ENCODE measurements at regions not wholly inside any gene's neighbourhood (a gene's known extent, or its start where the extent isn't known, plus 50 kb on each side); places are given as distances from the start of the nearest gene placed in this dataset.

GRCh38 chr18:2337552-2338141 is 233.7 kb downstream of the METTL4 start:
- TF ChIP-seq ISL1 (CRISPR knock-in tag; IDR thresholded peaks at IDR 0.05) (no peak), BACH2 (CRISPR knock-in tag; IDR thresholded peaks at IDR 0.05; ENCODE audit: borderline replicate concordance) (no peak), ZC3H10 (CRISPR knock-in tag; IDR thresholded peaks at IDR 0.05) (no peak), ZFP3 (CRISPR knock-in tag; IDR thresholded peaks at IDR 0.05) (no peak), ZNF8 (CRISPR knock-in tag; IDR thresholded peaks at IDR 0.05) (no peak), OSR1 (CRISPR knock-in tag; IDR thresholded peaks at IDR 0.05) (no peak), PATZ1 (CRISPR knock-in tag; IDR thresholded peaks at IDR 0.05; ENCODE audit: borderline replicate concordance) (no peak)
- ATAC-seq, result peak; percentile 68

- ATAC-seq, result no peak
- TF ChIP-seq ARNTL (CRISPR knock-in tag; IDR thresholded peaks at IDR 0.05; ENCODE audit: borderline replicate concordance, low read depth), result no peak
- no peak for TF ChIP-seq OSR1 (CRISPR knock-in tag; IDR thresholded peaks at IDR 0.05)
- no peak for TF ChIP-seq TCF4 (CRISPR knock-in tag; IDR thresholded peaks at IDR 0.05; ENCODE audit: borderline replicate concordance)
- no peak for TF ChIP-seq PATZ1 (CRISPR knock-in tag; IDR thresholded peaks at IDR 0.05; ENCODE audit: borderline replicate concordance)
- TF ChIP-seq ZC3H10 (CRISPR knock-in tag; IDR thresholded peaks at IDR 0.05), result no peak
- TF ChIP-seq GLIS3 (CRISPR knock-in tag; IDR thresholded peaks at IDR 0.05), result no peak
- no peak for TF ChIP-seq ZNF565 (CRISPR knock-in tag; conservative IDR thresholded peaks at IDR 0.05; ENCODE audit: low read depth)
- no peak for TF ChIP-seq TOX (CRISPR knock-in tag; IDR thresholded peaks at IDR 0.05; ENCODE audit: borderline replicate concordance)
- TF ChIP-seq ZNF70 (CRISPR knock-in tag; IDR thresholded peaks at IDR 0.05), result no peak
- TF ChIP-seq CSDC2 (CRISPR knock-in tag; IDR thresholded peaks at IDR 0.05), result no peak
- no peak for TF ChIP-seq CREB5 (CRISPR knock-in tag; IDR thresholded peaks at IDR 0.05; ENCODE audit: low read depth)
- TF ChIP-seq ISL1 (CRISPR knock-in tag; IDR thresholded peaks at IDR 0.05), result no peak
- TF ChIP-seq PPARA (CRISPR knock-in tag; IDR thresholded peaks at IDR 0.05; ENCODE audit: borderline replicate concordance), result no peak
- TF ChIP-seq BACH2 (CRISPR knock-in tag; IDR thresholded peaks at IDR 0.05; ENCODE audit: borderline replicate concordance), result no peak
Observed at GRCh38 chr18:2338601-2339000, 232.7 kb downstream of the METTL4 start.

- TF ChIP-seq POU6F1 (CRISPR knock-in tag; IDR thresholded peaks at IDR 0.05; ENCODE audit: borderline replicate concordance, low read depth), result no peak
- no peak for TF ChIP-seq CSRNP3 (CRISPR knock-in tag; IDR thresholded peaks at IDR 0.05)
- no peak for TF ChIP-seq TOX (CRISPR knock-in tag; IDR thresholded peaks at IDR 0.05; ENCODE audit: borderline replicate concordance)
- no peak for TF ChIP-seq RARB (CRISPR knock-in tag; IDR thresholded peaks at IDR 0.05)
- no peak for TF ChIP-seq PATZ1 (CRISPR knock-in tag; IDR thresholded peaks at IDR 0.05; ENCODE audit: borderline replicate concordance)
- no peak for ATAC-seq
Observed at GRCh38 chr18:2340335-2340734, 231.0 kb downstream of the METTL4 start.

Data from SK-N-SH treated with all-trans-retinoic acid at 6 μM for 48 hours (cell line).